HepG2 (cell line): ENCODE measurements at regions not wholly inside any gene's neighbourhood (a gene's known extent, or its start where the extent isn't known, plus 50 kb on each side); places are given as distances from the start of the nearest gene placed in this dataset.

ENCODE experiments used
- ATAC-seq: fragments of 200-7000 bp; cut with Tn5 transposase; 3 replicates; pipeline ENCODE4 v1.9.1; 2020; ENCODE audit warnings: mild to moderate bottlenecking, moderate library complexity
- BruUV-seq: library from RNA; stranded (reverse); fragments of 400-500 nt; replicated peaks from 2 replicates; lab custom pipeline; 2021; lab: Mats Ljungman, UMichigan
- CTCF ChIA-PET: fragments of 300-600 bp; formaldehyde crosslinking; extraction: SDS; loops from one replicate; lab custom pipeline; 2021; ENCODE audit warnings: low total read pairs, inconsistent platforms, low intra/inter-chr PET ratio; lab: Yijun Ruan, JAX
- POLR2A ChIA-PET: fragments of 350-600 bp; sonication (Branson Sonifier 250); formaldehyde crosslinking; loops from one replicate; lab custom pipeline; 2020; ENCODE audit warnings: antibody characterized with exemption, inconsistent platforms; lab: Yijun Ruan, JAX
- DNase-seq: peaks from one replicate; pipeline ENCODE4 v3.0.0-alpha.2; 2015; ENCODE audit warnings: low spot score
- FAIRE-seq: peaks from 3 replicates; lab custom pipeline; 2011; peaks lifted over from hg19 to GRCh38; lab: Jason Lieb, UNC
- H2AFZ ChIP-seq: one replicate; pipeline ENCODE4 v1.6.1; 2011; ENCODE audit warnings: low read length, inconsistent platforms
- H3K27ac ChIP-seq: fragments of 300-600 bp; 3 replicates; pipeline ENCODE4 v1.8.0; 2011; ENCODE audit warnings: mixed run types, mild to moderate bottlenecking, mixed read lengths, low read length, inconsistent platforms; ENCODE audit not compliant: insufficient read depth; ENCODE audit errors: extremely low read length
- H3K27me3 ChIP-seq, 2 experiments: fragments of 200-600 bp in 1 of 2; 2 replicates in 1 of 2; 3 replicates in 1 of 2; pipeline versions ENCODE4 v1.6.0 to v1.8.0; 2011; ENCODE audit warnings: low read length in 2 of 2, mild to moderate bottlenecking in 2 of 2, moderate library complexity in 2 of 2, inconsistent platforms in 1 of 2; ENCODE audit not compliant: insufficient read depth in 2 of 2, control insufficient read depth in 1 of 2
- H3K36me3 ChIP-seq, 2 experiments: fragments of 200-600 bp in 1 of 2; replicated peaks in 1 of 2; 2 replicates in 1 of 2; 3 replicates in 1 of 2; pipeline versions ENCODE4 v1.5.1 to v1.8.0; 2011; ENCODE audit warnings: low read length in 2 of 2, inconsistent platforms in 1 of 2; ENCODE audit not compliant: insufficient read depth in 2 of 2, control insufficient read depth in 1 of 2
- H3K4me1 ChIP-seq: 2 replicates; pipeline ENCODE4 v1.5.1; 2012; ENCODE audit warnings: low read length, inconsistent platforms; ENCODE audit not compliant: insufficient read depth
- H3K4me2 ChIP-seq: 2 replicates; pipeline ENCODE4 v1.6.0; 2011; ENCODE audit warnings: low read depth, low read length, inconsistent platforms
- H3K4me3 ChIP-seq, 3 experiments: fragments of 200-600 bp in 1 of 3; sonication (generic), shearing (Covaris generic) in 1 of 3; replicated peaks in 1 of 3; 2 replicates each; pipeline ENCODE4 v1.5.1; 2011 to 2016; ENCODE audit warnings: low read length in 3 of 3, inconsistent platforms in 2 of 3, low read depth in 2 of 3, mild to moderate bottlenecking in 2 of 3, control low read depth in 1 of 3, mixed read lengths in 1 of 3; ENCODE audit not compliant: insufficient read depth in 1 of 3
- H3K79me2 ChIP-seq: one replicate; pipeline ENCODE4 v1.6.1; 2011; ENCODE audit warnings: low read length, inconsistent platforms; ENCODE audit not compliant: insufficient read depth
- H3K9ac ChIP-seq: 2 replicates; pipeline ENCODE4 v1.6.0; 2011; ENCODE audit warnings: mild to moderate bottlenecking, low read depth, low read length, inconsistent platforms; ENCODE audit not compliant: insufficient read depth
- H3K9me3 ChIP-seq: 2 replicates; pipeline ENCODE4 v1.5.1; 2012; ENCODE audit warnings: mild to moderate bottlenecking, low read length
- H4K20me1 ChIP-seq: 2 replicates; pipeline ENCODE4 v1.6.0; 2011; ENCODE audit warnings: inconsistent platforms, mild to moderate bottlenecking, low read length, moderate library complexity; ENCODE audit not compliant: insufficient read depth
- CHD4 ChIP-seq: fragments of 200-600 bp; sonication (generic); IDR thresholded peaks from 2 replicates; pipeline ENCODE4 v1.7.0; 2017; ENCODE audit warnings: mild to moderate bottlenecking, low read length, borderline replicate concordance
- HNRNPK ChIP-seq: fragments of 200-400 bp; formaldehyde crosslinking; IDR thresholded peaks from 2 replicates; pipeline ENCODE4 v1.6.1; 2018; ENCODE audit warnings: low read length, low read depth, moderate library complexity, mild to moderate bottlenecking; ENCODE audit not compliant: poor library complexity, severe bottlenecking
- KDM1A ChIP-seq: IDR thresholded peaks from 2 replicates; pipeline ENCODE4 v1.6.1; 2016; ENCODE audit warnings: missing compliant biosample characterization
- KDM5A ChIP-seq: fragments of 200-600 bp; sonication (generic); IDR thresholded peaks from 2 replicates; pipeline ENCODE4 v1.7.0; 2018; ENCODE audit warnings: antibody characterized with exemption, mild to moderate bottlenecking, low read length, borderline replicate concordance
- MZF1 ChIP-seq: sonication (generic); formaldehyde crosslinking; IDR thresholded peaks from 2 replicates; pipeline ENCODE4 v1.8.1; 2023; ENCODE audit warnings: mild to moderate bottlenecking, missing genetic modification reagents, borderline replicate concordance
- NR1H2 ChIP-seq: sonication (generic); formaldehyde crosslinking; IDR thresholded peaks from 2 replicates; pipeline ENCODE4 v1.8.1; 2022; ENCODE audit warnings: low read depth, missing genetic modification reagents, borderline replicate concordance
- NR2F6 ChIP-seq, 2 experiments: IDR thresholded peaks; 2 replicates each; pipeline ENCODE4 v1.6.1; 2016; ENCODE audit warnings: antibody characterized with exemption in 1 of 2, mild to moderate bottlenecking in 1 of 2
- PRMT3 ChIP-seq: sonication (generic); formaldehyde crosslinking; IDR thresholded peaks from 2 replicates; pipeline ENCODE4 v1.8.1; 2022; ENCODE audit warnings: low read depth, mild to moderate bottlenecking, moderate library complexity, missing genetic modification reagents, borderline replicate concordance
- ZNF10 ChIP-seq: sonication (generic); formaldehyde crosslinking; IDR thresholded peaks from 2 replicates; pipeline ENCODE4 v1.4.0; 2020; ENCODE audit warnings: mild to moderate bottlenecking, low read depth, missing genetic modification reagents, borderline replicate concordance
- ZNF263 ChIP-seq: sonication (generic); formaldehyde crosslinking; IDR thresholded peaks from 2 replicates; pipeline ENCODE4 v1.4.0; 2020; ENCODE audit warnings: missing genetic modification reagents
- ZNF589 ChIP-seq: sonication (generic); formaldehyde crosslinking; conservative IDR thresholded peaks from 2 replicates; pipeline ENCODE4 v1.8.0; 2022; ENCODE audit warnings: mild to moderate bottlenecking, moderate library complexity, missing genetic modification reagents
- ZNF747 ChIP-seq: sonication (generic); formaldehyde crosslinking; IDR thresholded peaks from 2 replicates; pipeline ENCODE4 v1.8.1; 2023; ENCODE audit warnings: missing genetic modification reagents, mild to moderate bottlenecking, borderline replicate concordance
- ZNF879 ChIP-seq: sonication (generic); formaldehyde crosslinking; IDR thresholded peaks from 2 replicates; pipeline ENCODE4 v1.8.1; 2023; ENCODE audit warnings: missing genetic modification reagents
- ZZZ3 ChIP-seq: sonication (generic); formaldehyde crosslinking; IDR thresholded peaks from 2 replicates; pipeline ENCODE4 v1.4.0; 2020; ENCODE audit warnings: missing genetic modification reagents, mild to moderate bottlenecking, borderline replicate concordance
- WGBS: methylation state at CpG from one replicate; pipeline ENCODE4 v1.1.6; 2017; ENCODE audit warnings: low lambda C conversion rate; 5-methylcytosine and 5-hydroxymethylcytosine counted together
- in situ Hi-C: cut with HindIII; loops from 2 replicates; pipeline ENCODE4 v1.10.0; 2017; ENCODE audit warnings: low pct_unique_long_range_greater_than_20kb; ENCODE audit not compliant: extremely low pct_ligation_motif_present
- intact Hi-C: fragments of 100-400 bp; cut with micrococcal nuclease; formaldehyde crosslinking; loops from one replicate; pipeline ENCODE4 v1.10.0; 2022; ENCODE audit not compliant: unreplicated experiment
- TF ChIP-seq, protein P1 (sequence below): sonication (generic); formaldehyde crosslinking; IDR thresholded peaks from 2 replicates; pipeline ENCODE4 v1.4.0; 2020; ENCODE audit warnings: missing genetic modification reagents, borderline replicate concordance
- TF ChIP-seq, protein P2 (sequence below): sonication (generic); formaldehyde crosslinking; IDR thresholded peaks from 2 replicates; pipeline ENCODE4 v1.5.1; 2020; ENCODE audit warnings: mild to moderate bottlenecking, missing genetic modification reagents, moderate library complexity
- TF ChIP-seq, protein P3 (sequence below): sonication (generic); formaldehyde crosslinking; IDR thresholded peaks from 2 replicates; pipeline ENCODE4 v1.8.0; 2022; ENCODE audit warnings: mild to moderate bottlenecking, missing genetic modification reagents

DNA sequence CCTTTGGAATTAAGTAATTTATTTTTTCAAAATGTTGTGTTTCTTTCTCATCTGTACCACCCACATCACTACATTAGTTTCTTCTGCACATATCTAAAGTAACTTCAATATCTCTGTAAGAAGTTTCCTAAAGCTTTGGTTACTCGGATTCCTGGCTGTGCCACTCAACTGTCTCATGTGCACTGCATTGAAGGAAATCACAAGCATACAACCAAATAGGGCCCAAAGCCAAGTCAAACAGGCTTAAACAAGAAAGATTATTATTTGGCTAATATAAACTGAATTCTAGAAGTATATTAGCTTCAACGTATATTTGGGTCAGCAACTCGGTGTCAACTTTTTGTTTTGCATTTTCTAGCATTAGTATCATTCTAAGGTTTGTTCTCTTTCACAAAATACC lies 1647.6 kb upstream of the SPRY2 start (continued):
- TF ChIP-seq, protein P1, sequence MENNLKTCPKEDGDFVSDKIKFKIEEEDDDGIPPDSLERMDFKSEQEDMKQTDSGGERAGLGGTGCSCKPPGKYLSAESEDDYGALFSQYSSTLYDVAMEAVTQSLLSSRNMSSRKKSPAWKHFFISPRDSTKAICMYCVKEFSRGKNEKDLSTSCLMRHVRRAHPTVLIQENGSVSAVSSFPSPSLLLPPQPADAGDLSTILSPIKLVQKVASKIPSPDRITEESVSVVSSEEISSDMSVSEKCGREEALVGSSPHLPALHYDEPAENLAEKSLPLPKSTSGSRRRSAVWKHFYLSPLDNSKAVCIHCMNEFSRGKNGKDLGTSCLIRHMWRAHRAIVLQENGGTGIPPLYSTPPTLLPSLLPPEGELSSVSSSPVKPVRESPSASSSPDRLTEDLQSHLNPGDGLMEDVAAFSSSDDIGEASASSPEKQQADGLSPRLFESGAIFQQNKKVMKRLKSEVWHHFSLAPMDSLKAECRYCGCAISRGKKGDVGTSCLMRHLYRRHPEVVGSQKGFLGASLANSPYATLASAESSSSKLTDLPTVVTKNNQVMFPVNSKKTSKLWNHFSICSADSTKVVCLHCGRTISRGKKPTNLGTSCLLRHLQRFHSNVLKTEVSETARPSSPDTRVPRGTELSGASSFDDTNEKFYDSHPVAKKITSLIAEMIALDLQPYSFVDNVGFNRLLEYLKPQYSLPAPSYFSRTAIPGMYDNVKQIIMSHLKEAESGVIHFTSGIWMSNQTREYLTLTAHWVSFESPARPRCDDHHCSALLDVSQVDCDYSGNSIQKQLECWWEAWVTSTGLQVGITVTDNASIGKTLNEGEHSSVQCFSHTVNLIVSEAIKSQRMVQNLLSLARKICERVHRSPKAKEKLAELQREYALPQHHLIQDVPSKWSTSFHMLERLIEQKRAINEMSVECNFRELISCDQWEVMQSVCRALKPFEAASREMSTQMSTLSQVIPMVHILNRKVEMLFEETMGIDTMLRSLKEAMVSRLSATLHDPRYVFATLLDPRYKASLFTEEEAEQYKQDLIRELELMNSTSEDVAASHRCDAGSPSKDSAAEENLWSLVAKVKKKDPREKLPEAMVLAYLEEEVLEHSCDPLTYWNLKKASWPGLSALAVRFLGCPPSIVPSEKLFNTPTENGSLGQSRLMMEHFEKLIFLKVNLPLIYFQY (CRISPR knock-in tag) = no peak
- no peak for TF ChIP-seq MZF1 (CRISPR knock-in tag)
- TF ChIP-seq, protein P2, sequence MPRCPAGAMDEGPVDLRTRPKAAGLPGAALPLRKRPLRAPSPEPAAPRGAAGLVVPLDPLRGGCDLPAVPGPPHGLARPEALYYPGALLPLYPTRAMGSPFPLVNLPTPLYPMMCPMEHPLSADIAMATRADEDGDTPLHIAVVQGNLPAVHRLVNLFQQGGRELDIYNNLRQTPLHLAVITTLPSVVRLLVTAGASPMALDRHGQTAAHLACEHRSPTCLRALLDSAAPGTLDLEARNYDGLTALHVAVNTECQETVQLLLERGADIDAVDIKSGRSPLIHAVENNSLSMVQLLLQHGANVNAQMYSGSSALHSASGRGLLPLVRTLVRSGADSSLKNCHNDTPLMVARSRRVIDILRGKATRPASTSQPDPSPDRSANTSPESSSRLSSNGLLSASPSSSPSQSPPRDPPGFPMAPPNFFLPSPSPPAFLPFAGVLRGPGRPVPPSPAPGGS (CRISPR knock-in tag) = no peak

DNA sequence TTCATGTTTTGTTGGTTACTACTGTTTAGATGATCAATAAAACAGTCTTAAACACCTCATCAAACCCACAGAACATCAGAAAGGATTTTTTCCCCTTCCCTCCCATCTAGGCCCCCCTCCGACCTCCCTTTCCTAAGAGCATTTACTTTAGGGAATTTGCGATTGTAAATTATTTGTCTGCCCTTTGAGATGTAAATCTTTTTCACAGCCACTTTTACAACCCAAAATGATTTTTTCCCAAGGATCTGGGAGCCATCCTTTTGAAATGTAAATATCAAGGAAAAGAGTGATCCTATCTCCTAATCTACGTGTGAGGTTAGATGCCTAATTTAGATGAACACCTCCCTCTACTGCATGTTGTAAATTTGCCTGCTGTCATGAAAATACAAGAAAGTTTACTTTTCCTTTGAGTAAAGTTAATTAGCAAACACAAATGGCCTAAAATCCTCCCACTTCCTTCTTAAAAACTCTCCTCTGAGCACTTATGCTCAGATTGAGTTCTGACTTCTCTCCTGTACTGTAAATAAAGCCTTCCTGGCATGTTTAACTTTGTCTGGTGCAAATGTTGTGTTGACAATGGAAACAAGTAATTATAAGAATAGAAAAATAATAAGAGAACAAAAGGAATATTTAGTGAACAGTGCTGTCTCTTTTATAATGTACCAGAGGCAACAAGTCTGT lies 1646.9 kb upstream of the SPRY2 start:
- Histone ChIP-seq H4K20me1 (no peaks in the 10 kb centered on the region), H3K27me3 (no peaks in the 10 kb centered on the region), H2AFZ (no peak overlapping the region), H3K4me3 (no peak overlapping the region), H3K4me2 (no peak overlapping the region), H3K36me3 (no peaks in the 10 kb centered on the region), H3K9me3 (no peaks in the 10 kb centered on the region), H3K27ac (no peak overlapping the region), H3K4me1 (no peaks in the 10 kb centered on the region), H3K79me2 (no peaks in the 10 kb centered on the region), H3K9ac (no peak overlapping the region)
- ATAC-seq (no peak), FAIRE-seq (no peak), DNase-seq (no peak)
- CTCF ChIA-PET = no interaction called here
- no TSS peak for BruUV-seq
- in situ Hi-C loops (no loop called here), intact Hi-C loops (no loop called here)
- WGBS = 7% methylated on average over 3 of the region's 3 CpGs
- POLR2A ChIA-PET = no interaction called here
- TF ChIP-seq NR1H2 (CRISPR knock-in tag) (no peak), ZNF10 (CRISPR knock-in tag) (no peak), KDM1A (CRISPR knock-in tag) (no peak), PRMT3 (no peak), CHD4 (no peak), ZZZ3 (CRISPR knock-in tag) (no peak), KDM5A (no peak), ZNF879 (no peak), NR2F6 (IDR thresholded peaks at IDR 0.05) (no peak), NR2F6 (CRISPR knock-in tag; IDR thresholded peaks at IDR 0.05) (no peak), ZNF263 (CRISPR knock-in tag) (no peak), HNRNPK (no peak), ZNF747 (no peak), ZNF589 (CRISPR knock-in tag) (no peak)
- TF ChIP-seq, protein P3, sequence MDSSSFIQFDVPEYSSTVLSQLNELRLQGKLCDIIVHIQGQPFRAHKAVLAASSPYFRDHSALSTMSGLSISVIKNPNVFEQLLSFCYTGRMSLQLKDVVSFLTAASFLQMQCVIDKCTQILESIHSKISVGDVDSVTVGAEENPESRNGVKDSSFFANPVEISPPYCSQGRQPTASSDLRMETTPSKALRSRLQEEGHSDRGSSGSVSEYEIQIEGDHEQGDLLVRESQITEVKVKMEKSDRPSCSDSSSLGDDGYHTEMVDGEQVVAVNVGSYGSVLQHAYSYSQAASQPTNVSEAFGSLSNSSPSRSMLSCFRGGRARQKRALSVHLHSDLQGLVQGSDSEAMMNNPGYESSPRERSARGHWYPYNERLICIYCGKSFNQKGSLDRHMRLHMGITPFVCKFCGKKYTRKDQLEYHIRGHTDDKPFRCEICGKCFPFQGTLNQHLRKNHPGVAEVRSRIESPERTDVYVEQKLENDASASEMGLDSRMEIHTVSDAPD (CRISPR knock-in tag) = no peak
